GM19452 (cell line): ENCODE measurements at regions not wholly inside any gene's neighbourhood (a gene's known extent, or its start where the extent isn't known, plus 50 kb on each side); places are given as distances from the start of the nearest gene placed in this dataset.

Experiments used
- ATAC-seq: cut with Tn5 transposase; IDR thresholded peaks from one replicate; pipeline ENCODE4 v1.9.1; 2021; ENCODE audit not compliant: unreplicated experiment

DNA sequence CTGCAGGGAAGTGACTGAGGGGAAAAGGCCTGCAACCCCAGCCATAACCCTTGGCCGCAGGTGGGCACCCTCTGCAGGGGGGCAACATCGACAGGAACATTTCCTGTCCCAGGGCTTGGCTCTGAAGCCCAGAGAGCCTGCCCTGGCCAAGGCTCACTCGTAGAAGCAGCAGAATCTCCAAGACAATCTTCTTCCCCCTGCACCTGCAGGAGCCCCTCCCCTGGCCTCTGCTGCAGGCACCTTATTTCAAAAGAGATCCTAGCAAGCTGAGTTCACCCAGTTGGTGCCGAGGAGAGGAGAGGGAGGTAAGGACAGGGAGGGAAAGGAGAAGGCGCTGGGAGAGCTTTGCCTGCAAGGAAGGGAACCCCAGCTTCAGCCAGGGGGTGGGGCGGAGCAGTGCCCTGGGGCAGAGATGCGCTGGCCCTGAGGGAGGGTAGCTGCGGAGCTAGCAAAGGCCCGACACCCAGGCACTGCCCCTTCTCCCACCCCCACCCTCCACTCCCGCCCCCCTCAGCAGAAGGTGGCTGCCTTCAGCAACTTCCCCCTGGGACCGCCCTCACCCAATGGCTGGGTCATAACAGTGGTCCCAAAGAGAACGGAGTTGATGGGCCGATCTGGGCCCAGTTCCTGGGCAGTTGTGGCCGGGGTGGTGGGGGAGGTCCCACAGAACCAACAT lies 104.3 kb upstream of the TNRC6C start:
- ATAC-seq: no peak

DNA sequence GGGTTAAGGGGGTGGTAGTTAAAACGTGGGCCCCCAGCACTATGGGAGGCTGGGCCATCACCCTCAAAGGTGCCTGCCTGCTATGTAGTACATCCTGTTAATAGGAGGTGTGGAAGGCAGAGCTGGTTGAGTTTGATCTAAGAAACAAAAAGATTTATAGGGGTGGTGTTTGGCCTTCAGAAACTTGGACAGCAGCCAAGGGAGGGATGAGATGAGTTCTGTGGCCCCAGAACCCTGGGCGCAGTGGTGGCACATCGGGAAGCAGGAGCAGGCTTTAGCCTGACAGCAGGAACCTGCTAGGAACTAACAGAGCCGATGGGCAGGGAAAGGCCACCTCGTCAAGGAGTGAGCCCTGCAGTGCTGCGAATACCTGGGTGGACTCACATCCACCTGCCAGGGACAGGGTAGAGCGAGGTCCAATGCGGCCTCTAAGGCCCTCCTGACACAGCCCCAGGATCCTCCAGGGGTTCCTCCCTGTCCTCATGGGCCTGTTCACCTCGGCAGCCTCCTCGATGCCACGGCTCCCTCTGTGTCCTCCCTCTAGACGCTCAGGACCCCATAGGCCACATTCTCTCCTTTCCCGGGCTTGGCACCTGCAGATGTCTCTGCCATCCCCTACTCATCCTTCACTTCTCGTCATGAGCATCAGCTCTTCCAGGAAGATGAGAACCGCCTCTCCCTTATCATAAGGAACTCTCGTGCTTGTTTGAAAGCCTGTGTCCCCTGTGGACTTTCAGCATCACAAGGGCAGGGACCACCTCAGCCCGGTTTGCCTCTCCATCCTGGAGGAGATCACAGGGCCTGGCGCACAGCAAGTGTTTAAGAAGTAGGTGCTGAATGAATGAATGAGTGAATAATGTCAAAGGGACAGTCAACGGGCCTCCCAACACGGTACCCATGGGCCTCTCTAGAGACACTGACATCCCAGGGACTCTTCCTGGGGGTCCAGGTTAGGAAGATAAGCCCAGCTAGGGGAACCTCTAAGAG lies 103.5 kb upstream of the TNRC6C start:
- ATAC-seq: no peak

DNA sequence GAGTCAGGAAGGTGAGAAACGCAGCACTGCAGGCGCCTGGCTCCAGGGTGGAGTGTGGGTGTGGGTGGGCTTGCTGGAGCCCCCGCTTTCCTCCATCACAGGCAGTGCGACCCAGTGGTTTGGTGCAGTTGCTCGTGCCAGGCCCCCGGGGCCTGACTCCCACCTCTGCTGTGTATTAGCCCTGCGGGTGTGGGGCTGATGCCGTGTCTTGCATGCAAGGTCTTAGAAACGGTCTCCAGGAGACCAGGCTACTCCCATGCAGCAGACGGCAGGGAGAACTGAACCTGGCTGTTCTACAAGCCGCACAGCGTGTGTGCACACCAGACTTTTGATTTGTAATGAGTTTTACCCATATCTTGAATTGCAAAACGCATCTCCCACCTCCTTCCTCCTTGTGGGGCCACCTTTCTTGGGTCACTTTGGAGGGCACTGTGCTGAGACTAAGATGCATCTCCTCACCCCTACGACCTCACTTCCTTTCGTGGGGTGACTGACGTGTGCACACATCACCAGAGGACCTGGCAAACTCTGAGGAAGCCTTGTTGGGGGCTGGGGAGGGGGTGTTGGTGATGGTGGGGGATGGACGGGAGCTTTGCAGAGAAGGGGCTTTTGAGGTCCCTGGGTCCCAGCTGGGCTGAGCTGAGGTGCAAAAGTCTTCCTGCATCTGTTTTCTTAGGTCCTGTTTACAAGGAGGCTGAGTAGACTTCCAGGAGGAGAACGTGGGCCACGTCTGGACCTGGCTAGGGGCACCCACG lies 101.8 kb upstream of the TNRC6C start:
- ATAC-seq: no peak

DNA sequence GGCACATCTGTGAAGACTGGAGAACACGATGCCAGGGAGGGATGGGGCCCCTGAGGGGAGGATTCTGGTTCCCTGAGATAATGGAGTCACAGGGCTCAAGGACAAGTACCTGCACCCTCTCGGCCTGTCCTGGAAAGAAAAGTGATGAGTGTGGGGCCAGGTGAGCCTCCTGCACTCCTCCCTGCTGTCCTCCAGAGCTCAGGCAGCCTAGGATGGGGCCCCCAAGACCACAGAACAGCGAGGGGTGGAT lies 101.3 kb upstream of the TNRC6C start:
- no peak for ATAC-seq

- no peak for ATAC-seq
Measured at GRCh38 chr17:77857613-77858012, 100.9 kb upstream of the TNRC6C start.

DNA sequence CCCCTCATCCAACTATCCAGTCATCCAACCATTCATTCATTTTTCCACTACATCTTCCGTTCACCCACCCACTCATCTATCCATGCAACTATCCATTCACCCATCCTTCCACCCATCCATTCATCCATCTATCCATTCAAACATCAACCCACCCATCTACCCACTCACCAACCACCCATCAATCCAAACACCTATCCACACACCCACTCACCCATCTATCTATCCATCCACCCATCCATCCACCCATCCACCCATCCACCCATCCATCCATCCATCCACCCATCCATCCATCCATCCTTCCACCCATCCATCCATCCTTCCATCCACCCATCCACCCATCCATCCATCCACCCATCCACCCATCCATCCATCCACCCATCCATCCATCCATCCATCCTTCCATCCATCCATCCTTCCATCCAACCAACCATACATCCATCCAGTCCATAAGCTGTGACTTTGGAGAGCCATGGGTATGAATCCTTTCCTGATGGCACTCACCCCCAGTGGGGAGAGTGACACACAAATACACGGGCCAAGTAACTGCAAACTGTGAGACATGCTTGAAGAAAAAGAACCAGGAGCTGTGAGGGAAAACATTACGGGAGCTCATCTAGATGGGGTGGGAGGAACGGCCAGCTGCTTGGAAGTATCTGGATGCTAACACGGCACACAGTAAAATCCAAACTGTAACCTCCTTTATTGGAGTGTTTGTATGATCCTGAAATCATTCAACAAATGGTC lies 100.0 kb upstream of the TNRC6C start:
- ATAC-seq: no peak

- ATAC-seq: no peak
Measured at GRCh38 chr17:77859035-77859810, 99.3 kb upstream of the TNRC6C start.

- ATAC-seq: no peak
Measured at GRCh38 chr17:77861133-77861695, 97.3 kb upstream of the TNRC6C start.

DNA sequence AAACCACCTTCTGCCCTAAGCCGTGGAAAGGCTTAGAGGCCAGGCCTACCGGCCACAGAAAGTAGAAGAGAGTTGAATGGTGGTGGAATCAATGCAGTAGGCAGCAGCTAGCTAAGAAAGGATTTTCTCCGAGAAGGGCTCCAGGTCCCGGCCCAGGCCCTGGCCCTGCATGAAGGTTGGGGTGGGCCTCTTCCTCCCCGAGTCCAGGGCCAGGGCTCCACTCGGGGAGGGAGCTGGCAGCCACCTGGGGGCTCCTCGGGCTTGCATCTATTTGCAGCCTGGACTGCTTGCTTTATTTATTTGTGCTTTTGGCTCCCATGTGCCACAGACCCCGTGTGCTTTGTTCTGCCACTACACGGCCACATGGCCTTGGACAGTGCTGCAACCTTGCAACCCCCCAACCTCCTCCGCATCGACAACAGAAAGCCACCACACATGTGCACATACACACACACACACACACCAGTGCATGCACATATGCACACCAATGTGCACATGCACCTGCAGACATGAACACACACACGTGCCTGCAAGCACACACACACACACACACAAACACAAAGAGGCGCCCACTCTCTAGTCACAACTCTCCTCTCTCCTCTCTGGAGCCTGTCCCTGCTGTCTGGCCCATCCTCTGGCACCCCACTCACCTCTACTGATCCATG lies 96.4 kb upstream of the TNRC6C start:
- ATAC-seq: no peak

DNA sequence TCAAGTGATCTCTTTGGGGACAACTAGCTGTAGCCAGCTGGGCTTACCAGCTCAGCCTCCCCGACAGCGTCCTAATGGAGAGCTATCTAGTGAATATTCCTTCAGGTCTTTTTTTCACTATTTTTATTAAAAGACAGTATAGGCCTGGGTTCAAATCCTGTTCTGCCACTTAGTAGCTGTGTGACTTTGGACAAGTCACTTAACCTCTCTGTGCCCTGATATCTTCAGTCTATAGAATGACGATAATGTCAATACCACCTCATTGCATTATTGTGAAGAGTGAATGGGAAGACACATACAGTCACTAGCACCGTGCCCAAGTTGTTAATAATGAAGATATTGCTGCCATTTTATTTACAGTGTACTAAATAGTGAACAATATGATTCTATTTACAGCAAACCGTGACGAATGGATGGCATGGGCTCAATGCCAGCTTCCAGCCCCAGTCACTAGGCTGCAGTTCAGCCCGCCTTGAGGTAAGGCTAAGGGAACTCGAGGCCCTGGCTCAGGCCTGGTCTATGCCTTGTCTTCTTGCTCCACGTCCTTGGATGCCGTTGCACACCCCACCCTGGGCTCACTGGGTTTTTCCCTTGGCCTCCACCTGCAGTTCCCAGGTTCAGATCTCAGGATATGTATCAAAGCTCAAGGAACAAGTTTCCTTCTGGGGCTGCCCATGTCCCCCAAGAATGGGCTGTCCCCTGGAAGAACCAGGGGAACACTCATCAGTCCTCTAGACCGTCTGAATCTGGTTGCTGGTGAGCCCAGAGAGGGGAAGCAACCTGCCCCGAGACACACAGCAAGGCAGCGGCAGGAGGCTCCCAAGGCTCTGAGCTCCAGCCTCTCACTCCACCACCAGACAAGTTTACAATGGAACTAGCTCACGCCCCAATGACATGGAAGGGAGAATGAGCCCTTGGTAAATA lies 95.4 kb upstream of the TNRC6C start:
- ATAC-seq: no peak

GRCh38 chr17:77863814-77864161 lies 94.7 kb upstream of the TNRC6C start:
- ATAC-seq: no peak

DNA sequence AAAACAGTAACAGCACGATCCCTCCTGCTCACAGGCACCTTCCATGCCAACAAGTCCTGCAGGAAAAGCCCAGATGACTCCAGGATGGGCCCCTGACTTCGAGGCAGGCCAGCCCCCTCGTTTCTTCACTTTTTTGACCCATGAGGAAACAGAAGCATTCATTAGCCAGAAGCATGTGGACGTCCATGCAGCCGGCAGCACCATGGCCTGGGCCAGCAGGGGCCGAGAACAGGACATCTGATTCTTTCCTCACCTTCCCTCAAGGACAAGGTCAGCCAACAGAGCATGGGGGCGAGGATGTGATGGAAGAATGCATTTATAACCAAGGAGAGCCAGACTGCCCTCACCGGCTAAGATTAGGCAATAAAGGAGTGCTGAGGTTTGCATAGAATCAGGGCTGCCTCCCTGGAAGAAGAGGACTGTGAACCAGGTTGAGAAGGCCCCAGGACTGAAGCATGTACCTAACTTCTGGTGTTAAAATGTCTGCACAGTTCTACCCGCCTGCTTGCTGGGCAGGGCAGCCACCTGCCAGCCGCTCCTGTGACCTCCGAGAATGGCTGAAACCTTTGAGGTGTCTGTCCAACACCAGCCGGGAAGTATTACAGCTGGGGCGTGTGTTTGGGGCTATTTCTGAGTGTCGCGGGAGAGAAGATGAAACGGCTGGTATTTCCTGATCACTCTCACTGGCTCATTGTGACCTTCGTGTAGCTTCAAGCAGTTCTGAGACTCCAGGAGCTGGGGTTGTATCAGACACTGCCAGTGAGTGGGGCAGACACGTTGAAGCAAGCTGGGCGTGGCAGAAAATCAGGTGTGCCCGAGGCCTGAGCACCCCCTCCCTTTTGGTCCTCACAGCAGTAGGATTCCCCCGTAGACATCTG lies 94.0 kb upstream of the TNRC6C start:
- no peak for ATAC-seq

- no peak for ATAC-seq
Measured at GRCh38 chr17:77865112-77865611, 93.3 kb upstream of the TNRC6C start.

GRCh38 chr17:77865716-77866115 lies 92.8 kb upstream of the TNRC6C start:
- no peak for ATAC-seq

DNA sequence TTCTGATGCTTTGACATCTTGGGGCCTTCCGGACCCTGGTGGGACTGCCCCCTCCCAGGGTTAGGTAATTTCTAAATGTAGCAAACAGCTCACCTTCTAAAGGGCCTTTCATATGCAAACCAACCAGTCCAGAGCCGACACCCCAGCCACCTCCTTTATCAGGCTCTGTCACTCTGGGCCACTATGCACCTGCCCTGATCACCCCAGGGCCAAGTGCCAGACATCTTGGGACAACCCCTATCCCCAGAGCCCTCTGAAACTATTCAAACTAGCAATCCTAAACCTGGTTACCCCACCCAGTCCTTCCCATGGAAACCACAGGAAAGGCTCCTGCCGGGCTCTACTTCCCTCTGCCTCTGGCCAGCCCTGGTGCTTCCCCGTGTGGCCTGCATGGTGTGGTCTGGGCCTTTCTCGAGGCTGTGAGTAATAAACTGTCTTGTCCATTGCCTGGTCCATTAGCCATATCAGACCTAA lies 91.2 kb upstream of the TNRC6C start:
- ATAC-seq: no peak

- ATAC-seq: no peak
Measured at GRCh38 chr17:77867976-77868713, 90.4 kb upstream of the TNRC6C start.
